ENCODE measurements at regions not wholly inside any gene's neighbourhood (a gene's known extent, or its start where the extent isn't known, plus 50 kb on each side); places are given as distances from the start of the nearest gene placed in this dataset.

GRCh38 chr2:107025291-107025857 lies 139.4 kb upstream of the ST6GAL2 start:
- DNase-seq (ENCODE audit: low read depth) = no peak

- DNase-seq (ENCODE audit: low read depth) = peak; percentile 56
These were observed 140.0 kb upstream of the ST6GAL2 start for GRCh38 chr2:107025869-107026380.

- no peak for DNase-seq (ENCODE audit: low read depth)
These were observed 141.2 kb upstream of the ST6GAL2 start for GRCh38 chr2:107027205-107027604.

GRCh38 chr2:107027810-107028209 lies 141.8 kb upstream of the ST6GAL2 start:
- no peak for DNase-seq (ENCODE audit: low read depth)

GRCh38 chr2:107028661-107029060 lies 142.7 kb upstream of the ST6GAL2 start:
- no peak for DNase-seq (ENCODE audit: low read depth)

GRCh38 chr2:107036293-107036692 lies 150.3 kb upstream of the ST6GAL2 start:
- DNase-seq (ENCODE audit: low read depth) = no peak

GRCh38 chr2:107062173-107062572 lies 176.2 kb upstream of the ST6GAL2 start:
- DNase-seq (ENCODE audit: low read depth) = no peak

- DNase-seq (ENCODE audit: low read depth) = no peak
These were observed 176.7 kb upstream of the ST6GAL2 start for GRCh38 chr2:107062599-107063220.

GRCh38 chr2:107063228-107063627 lies 177.3 kb upstream of the ST6GAL2 start:
- no peak for DNase-seq (ENCODE audit: low read depth)

GRCh38 chr2:107064750-107065149 lies 178.8 kb upstream of the ST6GAL2 start:
- no peak for DNase-seq (ENCODE audit: low read depth)

- DNase-seq (ENCODE audit: low read depth) = no peak
These were observed 182.3 kb upstream of the ST6GAL2 start for GRCh38 chr2:107068069-107068916.

- no peak for DNase-seq (ENCODE audit: low read depth)
These were observed 183.9 kb upstream of the ST6GAL2 start for GRCh38 chr2:107069890-107070289.

GRCh38 chr2:107072150-107072940 lies 186.4 kb upstream of the ST6GAL2 start:
- DNase-seq (ENCODE audit: low read depth) = no peak

GRCh38 chr2:107078584-107078983 lies 192.6 kb upstream of the ST6GAL2 start:
- no peak for DNase-seq (ENCODE audit: low read depth)

- no peak for DNase-seq (ENCODE audit: low read depth)
These were observed 200.5 kb upstream of the ST6GAL2 start for GRCh38 chr2:107086497-107086896.

- no peak for DNase-seq (ENCODE audit: low read depth)
These were observed 202.2 kb upstream of the ST6GAL2 start for GRCh38 chr2:107088156-107088555.

- peak; percentile 40 for DNase-seq (ENCODE audit: low read depth)
These were observed 205.3 kb upstream of the ST6GAL2 start for GRCh38 chr2:107091163-107091864.

- DNase-seq (ENCODE audit: low read depth) = no peak
These were observed 207.5 kb upstream of the ST6GAL2 start for GRCh38 chr2:107093426-107093957.

GRCh38 chr2:107094450-107094986 lies 208.6 kb upstream of the ST6GAL2 start:
- no peak for DNase-seq (ENCODE audit: low read depth)

- DNase-seq (ENCODE audit: low read depth) = no peak
These were observed 216.2 kb upstream of the ST6GAL2 start for GRCh38 chr2:107102176-107102575.

- no peak for DNase-seq (ENCODE audit: low read depth)
These were observed 221.4 kb upstream of the ST6GAL2 start for GRCh38 chr2:107107351-107107750.

All from HS-5 (cell line).